HG02678 (cell line): ENCODE measurements at regions not wholly inside any gene's neighbourhood (a gene's known extent, or its start where the extent isn't known, plus 50 kb on each side); places are given as distances from the start of the nearest gene placed in this dataset.

Experiments
- ATAC-seq: cut with Tn5 transposase; IDR thresholded peaks from one replicate; pipeline ENCODE4 v1.9.1; 2021; ENCODE audit warnings: mild to moderate bottlenecking, moderate library complexity; ENCODE audit not compliant: unreplicated experiment

DNA sequence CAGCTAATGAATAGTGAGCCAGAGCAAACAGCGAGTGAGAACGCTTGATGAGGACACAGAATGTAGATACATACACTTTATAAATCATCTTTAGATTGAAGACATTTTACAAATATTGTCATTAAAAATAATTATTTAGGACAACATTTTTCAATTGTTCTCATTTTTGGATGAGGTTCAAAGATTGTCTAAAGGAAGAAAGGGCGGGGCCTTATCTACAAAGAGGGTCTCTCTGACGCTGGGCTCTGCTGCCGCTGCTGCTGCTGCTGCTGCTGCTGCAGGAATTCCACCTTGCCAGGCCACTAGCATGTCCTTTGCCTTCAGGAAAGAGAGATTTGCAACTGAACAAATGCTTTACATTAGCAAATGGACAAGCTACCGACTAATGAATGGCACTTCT is 220.7 kb upstream of the TMEM161B start:
- ATAC-seq = no peak

DNA sequence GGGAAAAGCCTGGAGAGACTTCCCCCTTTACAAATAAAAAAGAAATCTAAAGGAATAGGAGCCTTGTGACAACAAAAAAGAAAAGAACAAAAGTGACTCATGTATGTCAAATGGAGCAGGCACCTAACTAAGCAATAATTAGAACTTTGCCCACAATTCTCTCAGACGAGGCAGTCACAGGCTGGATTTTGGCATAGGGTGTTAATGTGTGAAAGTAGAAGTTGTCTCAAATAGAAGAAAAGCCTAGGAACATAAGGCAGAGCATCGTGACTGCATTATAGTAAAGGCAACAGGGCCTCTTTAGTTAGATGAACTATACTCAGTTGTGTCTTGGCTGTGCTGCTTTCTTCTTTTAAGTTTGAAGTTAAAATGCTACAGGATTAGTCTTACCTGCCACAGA is 219.9 kb upstream of the TMEM161B start:
- no peak for ATAC-seq

DNA sequence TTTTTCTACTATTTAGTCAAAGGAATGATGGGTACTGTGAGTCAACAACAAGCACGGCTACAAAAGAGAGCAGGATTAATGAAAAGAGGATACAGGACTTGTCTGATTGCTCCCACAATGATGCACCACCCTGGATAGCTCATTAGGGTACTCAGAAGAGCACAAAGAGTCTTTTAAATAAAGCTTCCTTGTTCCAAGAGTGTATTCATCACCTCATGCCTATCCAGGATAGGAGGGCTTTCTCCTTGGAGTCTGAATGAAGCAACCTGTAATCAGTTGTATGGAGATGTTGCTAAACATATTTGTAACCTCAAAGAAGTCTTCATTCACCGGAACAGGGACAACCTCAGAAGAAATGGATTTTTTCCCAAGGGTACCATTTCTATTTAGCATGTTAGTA is 219.5 kb upstream of the TMEM161B start:
- no peak for ATAC-seq

DNA sequence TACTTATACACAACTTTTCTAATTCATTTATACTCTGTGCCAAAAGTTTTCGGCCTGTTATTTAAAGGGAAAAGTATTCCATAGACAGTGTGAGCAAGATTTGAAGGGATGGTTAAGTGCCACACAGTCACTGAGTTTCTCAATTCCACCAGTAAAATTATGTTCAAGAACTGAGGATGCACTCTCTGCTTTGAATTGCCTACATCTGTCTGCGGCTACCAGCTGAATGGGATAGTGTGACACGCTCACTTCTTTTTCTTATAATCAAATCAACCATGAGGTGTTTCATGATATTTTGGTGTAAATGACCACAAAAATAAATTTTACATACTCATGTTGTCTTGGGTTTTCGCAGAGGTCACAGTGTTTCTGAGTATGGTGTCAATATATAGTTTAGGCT is 218.4 kb upstream of the TMEM161B start:
- ATAC-seq = no peak

DNA sequence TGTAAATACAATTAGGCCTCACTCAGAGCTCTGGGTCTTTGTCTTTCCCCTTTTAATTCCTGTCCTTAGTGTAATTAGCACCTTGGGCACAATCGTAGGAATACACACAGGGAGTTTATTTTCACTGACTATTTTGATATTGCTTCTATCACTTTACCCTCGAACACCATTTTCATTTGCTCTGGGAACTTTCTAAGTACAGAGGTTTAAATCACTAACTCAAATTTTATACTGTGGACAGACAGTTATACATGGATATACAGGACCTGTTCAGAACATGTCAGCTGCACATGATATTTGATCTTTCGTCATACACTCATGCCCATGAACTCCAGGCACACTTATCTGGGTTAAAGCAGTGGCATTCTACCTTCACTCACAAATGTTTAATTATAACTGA is 217.8 kb upstream of the TMEM161B start:
- no peak for ATAC-seq

DNA sequence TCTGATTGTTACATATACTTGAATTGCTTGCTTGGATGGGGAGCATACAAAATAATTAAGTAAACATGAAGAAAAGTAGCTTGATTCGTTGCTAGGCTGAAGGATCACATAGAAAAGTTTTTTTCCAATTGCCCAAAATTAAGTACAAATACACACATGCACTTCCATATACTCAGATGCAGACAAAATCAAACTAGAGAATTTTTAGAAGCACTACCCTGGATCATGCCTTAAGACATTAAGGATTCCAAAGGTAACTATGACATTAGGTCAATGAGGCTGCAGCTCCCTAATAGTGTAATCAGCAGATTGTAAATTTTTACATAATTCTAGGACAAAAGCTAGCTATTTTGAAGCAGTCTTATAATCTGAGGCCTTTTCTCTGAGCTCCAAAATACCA is 216.9 kb upstream of the TMEM161B start:
- ATAC-seq = no peak

DNA sequence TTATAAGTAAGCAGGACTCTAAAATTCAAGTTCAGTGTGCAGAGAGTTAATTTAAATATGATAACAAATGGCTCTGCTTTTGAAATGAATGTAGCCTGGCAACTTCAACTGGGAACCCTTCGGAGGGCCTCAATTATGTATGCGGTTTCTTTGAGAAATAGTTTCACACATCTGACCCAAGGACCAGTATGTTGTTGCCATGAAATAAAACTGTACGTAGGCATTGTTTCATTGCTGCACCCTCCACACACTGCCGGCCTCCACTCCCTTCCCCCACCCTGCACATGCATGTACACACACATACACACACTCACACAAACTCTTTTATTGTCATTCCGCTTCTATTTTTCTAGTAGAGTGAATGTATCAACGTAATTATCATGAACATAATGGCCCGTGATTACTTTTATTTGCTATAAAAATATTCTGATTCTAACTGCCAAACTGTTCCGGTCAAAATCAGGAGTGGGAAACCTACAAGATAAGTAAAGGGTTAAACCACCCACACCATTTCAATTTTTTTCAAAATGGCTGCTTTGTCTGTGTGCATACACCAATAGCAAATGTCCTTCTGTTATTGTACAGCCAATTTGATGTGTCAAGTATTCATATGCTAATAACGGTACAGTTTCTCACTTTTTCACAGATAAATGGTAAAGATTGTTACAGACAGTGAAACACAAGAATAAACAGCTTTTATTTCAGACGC is 215.5 kb upstream of the TMEM161B start:
- ATAC-seq = no peak

DNA sequence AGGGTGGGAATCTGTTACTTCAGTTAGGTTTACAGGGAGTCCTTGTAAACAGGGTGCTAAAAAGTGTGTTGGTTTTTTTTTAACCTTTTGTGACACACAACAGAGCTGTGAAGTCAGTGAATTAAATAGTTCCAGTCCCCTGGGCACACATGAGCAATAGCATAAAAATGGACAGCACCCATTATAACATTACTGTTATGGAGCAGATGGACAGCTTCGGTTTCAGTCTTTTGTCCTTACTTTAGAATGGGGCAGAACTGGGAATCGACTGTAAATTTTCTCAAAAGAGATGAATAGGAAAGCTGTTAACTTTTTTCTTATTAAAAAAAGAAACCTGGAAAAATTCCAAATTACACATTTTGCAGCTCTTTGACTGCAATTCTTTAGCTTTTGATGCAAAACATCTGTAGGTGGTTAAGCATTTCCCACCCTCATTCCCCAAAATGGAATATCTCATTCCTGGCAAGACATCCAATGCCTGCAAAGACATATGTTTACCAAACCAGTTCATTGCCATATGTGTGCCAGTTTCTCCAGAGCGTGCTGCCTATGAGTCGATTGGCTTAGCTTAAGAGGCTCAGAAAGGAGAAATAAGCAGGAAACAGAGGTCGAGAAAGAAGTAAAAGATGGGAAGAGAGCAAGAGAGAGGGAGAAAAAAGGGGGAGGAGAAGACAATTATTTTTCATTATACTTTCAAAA is 212.3 kb upstream of the TMEM161B start:
- no peak for ATAC-seq

DNA sequence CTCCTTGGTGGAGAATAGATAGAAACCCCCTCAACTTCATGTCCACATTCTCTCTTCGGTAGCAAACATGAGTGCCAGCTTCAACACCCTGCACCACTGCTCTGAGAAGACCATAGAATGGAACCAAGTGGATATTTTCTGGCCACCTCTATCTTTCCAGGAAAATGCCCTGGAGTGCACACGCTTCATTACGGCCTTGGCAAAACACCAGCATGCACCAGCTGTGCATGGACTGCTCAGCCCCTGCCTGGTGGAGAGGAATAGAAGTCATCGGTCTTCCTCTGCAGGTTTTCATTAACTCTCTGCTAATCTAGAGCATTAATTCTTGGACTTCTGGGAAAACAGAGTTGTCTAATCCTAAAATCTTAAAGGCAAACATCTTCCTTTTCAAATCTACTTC is 211.6 kb upstream of the TMEM161B start:
- ATAC-seq = no peak

DNA sequence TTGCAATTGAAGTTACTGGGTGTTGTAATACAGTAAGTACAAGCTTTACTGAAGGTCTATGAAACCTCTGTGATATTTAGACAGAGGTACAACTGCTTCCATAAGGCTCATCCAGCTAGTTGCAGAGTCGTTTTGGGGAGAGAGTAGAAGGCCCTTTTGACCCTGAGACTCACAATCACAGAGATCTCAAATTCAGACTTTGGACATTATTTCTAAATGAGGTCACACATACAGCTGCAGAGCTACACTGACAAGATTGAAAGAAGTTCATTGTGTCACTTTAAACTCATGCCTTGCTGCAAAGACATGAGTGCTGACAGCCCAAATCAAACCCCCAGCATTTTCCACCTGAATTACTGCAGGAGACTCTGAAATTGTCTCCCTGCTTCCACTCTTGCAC is 205.9 kb upstream of the TMEM161B start:
- ATAC-seq = no peak

DNA sequence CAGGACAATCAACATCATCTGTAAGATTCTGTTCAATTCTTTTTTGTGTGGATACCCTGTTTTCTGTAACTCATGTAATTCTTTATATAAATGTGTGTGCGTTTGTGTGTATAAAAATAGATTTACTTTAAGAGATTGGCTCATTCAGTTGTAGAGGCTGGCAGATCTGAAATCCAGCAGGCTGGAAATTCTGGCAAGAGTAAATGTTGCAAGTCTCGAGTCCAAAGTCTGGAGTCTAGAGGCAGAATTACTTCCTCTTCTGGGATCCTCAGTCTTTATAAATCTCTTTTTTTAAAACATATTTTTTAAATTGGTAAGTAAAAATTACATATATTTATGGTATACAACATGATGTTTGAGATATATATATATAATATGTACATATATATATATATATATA is 202.1 kb upstream of the TMEM161B start:
- no peak for ATAC-seq

DNA sequence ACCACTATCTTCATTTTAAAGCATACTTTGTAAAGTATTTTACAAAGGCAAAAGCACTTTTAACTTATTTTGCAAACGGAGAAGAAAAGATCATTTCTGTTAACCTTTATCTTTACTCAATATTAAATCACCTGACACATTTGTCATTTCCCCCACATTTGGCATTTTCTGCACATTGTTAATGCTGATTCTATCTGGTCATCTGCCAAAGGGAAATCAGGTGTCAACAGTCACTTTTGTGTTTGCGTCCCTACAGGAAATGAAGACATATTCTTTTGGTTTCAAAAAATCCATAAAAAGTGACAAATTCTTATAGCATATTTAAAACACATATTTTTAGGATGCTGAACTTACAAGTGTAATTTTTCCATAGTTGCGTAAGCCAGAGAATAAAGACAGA is 191.3 kb upstream of the TMEM161B start:
- no peak for ATAC-seq

DNA sequence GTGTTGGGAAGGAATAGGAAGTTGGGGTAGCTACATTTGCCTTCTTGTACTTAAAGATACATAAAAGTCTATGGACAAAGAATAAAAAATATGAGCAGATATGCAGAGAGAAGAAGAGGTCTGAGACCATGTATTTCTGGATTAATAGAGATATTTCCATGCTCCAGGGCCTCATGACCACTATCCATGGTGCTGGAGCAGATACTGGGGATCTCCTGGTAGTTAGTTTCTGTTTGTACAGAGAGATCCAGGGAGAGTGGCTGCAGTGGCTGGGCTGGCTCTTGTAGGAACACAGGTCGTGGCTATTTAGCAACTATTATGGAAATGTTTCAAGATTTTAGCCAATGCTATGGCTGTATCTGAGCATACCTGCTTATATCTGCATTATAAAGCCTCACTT is 184.2 kb upstream of the TMEM161B start:
- no peak for ATAC-seq

DNA sequence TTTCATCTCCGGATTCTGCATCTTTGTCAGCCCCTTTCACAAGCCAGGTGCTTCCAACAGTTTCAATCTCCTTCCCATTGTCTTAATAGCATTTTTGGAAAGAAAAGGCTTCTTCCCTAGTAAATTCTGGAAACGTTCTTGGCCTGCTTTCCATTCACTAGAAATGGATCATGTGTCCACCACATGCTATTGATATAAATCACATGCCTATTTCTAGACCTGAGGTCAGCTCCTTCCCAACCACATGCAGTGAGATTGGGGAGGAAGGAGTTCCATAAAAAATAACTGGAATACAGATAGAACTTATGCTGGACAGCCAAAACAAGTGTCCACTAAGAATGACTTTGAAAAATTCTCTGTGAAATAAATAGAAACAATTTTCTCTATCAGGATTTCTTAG is 181.6 kb upstream of the TMEM161B start:
- no peak for ATAC-seq

DNA sequence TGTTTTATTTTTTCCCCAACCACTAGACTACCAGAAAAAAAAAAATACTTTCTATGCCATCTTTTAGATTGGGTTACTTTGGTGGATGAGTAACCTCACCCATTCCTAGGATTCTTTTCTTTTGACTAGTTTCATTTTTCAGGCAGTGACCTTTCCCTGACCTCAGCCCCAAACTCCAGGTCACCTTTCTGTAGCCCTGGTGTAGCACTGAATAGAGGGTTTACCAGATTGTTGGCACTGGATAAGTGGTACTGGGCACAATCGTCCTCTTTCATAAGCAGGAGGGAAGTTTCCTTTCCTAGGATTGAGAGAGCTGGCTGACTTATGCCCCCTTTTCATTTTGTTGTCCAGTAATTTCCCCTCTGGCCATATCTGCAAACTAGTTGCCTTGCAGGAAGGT is 169.4 kb upstream of the TMEM161B start:
- ATAC-seq = no peak

DNA sequence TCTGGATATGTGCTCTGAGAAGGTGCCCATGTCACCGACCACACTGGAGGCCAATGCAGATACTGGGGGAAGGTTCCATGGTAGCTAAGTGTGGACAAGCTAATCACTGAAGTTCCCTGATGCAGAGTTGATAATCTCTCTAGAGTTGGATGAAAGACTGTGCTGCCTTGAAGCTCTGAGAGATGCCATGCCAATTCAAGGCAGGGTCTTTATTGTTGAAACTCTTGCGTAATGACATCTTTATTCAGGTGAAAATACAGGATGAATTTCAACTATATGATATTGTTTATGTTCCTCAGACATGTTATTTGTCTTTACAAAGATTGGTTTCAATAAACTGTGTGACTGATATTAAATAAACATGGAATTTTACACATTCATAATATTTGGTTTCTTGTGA is 167.6 kb upstream of the TMEM161B start:
- no peak for ATAC-seq

DNA sequence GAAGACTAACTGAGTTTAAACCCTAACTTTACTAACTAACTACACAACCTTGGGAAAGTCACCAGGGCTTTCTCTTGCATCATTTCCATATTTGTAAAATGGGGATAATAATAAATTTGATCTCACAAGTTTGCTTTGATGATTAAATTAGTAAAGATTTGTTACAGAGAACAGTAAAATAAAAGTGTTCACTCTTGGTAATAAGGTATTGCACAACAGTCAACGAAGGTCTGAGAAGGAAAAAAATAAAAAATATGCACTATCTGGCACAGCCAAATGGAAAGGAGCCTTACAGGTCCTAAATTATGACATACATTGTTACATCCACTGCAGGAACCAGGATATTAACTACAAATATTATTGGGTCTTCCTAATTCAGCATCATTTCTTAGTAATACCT is 160.0 kb upstream of the TMEM161B start:
- ATAC-seq = no peak

DNA sequence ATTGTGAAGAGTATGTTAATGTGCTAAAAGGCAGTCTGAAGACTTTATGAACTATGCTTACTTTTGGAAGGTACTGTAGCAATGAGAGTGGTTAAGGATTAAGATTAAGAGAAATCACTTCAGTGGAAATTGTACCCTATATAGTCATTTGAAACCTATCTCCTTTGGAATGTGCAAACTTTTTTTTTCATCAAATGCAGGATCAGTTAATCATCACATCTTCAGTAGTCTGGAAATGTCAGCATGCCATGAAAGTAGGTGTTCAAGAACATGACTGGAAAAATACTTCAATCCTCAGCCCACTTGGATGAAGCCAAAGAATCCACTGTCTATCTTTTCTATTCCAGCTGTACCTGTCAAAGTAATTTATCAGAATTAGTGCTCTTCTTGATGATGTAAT is 157.8 kb upstream of the TMEM161B start:
- ATAC-seq = no peak

DNA sequence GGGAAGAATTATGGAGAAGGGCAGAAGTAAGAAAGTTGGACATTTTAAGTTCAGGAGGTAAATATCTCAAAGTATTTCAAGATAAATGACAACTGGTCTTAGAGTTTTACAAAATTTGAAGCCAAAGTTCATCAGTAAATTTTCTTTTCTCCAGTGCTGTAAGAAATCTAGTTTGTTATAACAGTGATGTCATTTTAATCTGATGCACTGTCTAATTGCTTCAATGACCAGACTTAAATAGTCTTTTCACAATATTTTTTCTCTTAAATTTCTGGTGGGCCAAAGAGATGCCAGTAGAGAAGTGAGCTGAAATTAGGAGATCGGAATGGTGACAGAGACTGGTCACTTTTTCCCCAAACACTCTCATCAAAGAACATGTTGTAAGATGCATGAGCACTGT is 156.5 kb upstream of the TMEM161B start:
- no peak for ATAC-seq

DNA sequence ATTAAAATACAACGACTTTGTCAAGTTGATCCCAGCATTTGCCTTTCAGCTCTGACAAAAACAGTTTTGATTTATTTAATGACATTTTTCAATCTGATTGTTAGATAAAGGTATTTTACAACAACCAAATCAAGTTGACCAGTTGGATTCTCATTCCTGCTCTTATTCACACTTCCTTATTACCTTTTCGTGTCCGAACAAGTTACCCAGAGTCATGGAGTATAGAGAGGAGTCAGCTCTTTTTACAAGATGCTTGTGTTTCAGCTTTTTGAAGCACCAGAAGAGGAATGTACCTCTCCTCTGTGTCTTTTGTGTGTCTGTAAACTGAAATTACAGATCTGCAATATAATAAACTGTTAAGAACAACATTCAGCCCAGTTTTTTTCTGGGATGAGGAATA is 151.3 kb upstream of the TMEM161B start:
- ATAC-seq = no peak

DNA sequence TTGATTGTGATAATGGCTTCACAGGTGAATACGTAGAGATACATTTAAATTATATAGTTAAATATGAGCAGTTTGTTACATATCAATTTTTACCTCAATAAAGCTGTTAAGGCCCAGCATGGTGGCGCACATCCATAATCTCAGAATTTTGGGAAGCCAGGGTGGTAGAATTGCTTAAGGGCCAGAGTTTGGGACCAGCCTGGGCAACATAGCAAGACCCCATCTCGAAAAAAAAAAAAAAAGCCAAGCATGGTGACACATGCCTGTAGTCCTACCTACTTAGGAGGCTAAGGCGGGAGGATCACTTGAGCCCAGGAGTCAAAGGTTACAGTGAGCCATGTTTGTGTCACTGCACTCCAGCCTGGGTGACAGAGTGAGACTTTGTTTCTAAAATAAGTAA is 138.7 kb upstream of the TMEM161B start:
- ATAC-seq = no peak

DNA sequence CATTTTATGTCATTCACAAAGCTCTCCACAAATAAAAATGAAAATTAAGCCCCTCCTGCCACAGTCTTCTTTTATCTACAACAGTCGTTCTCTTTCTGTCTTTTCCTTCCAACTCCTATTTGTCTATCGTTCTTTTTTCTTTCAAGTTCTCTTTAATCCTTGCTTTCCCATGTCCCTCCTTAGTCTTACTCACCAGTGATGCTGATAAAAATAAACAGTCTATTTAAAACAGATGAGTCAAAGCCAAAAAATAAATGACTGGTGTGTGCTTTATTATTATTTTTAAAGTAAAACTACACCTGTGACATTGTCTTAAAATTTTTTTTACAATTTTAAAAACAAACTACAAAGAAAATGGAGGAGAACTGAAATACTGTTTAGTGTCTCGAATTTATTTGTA is 137.1 kb upstream of the TMEM161B start:
- ATAC-seq = no peak

DNA sequence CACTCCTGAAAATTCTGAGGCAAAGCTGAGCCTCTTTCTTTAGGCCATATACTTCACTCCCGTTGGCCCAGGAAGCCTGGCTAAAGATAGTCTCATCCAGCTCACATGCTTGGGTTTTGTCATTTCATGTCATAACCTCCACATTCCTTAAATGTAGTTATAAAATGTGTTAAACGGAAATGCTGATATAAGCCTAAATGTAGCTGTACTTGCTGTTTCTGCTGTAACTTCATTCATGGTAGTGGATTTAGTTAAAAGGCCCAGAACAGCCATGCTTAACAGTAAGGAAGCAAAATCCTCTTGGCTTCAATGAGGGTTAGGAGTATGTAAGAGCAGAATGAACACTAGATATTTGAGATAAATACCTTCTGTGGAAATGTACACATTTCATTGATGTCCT is 135.8 kb upstream of the TMEM161B start:
- ATAC-seq = no peak
